NCI-H345 treated with DMSO at 0.1 percent for 48 hours (cell line): ENCODE measurements at regions not wholly inside any gene's neighbourhood (a gene's known extent, or its start where the extent isn't known, plus 50 kb on each side); places are given as distances from the start of the nearest gene placed in this dataset.
"Not testable (repeated sequence)": the region's sequence is repeated elsewhere in the genome, so short reads cannot be mapped to it uniquely, and the experiment has no call there.

Source experiments
- DNase-seq: peaks from one replicate; lab custom pipeline; 2025; ENCODE audit not compliant: unreplicated experiment; lab: John Stamatoyannopoulos, UW

GRCh38 chr6:27854421-27854820 lies 57.8 kb downstream of the OR2B2 start:
- no peak for DNase-seq

- DNase-seq, result no peak
These were observed 60.8 kb downstream of the OR2B2 start for GRCh38 chr6:27851440-27851839.

- not testable (repeated sequence) for DNase-seq
These were observed 63.2 kb downstream of the OR2B2 start for GRCh38 chr6:27849001-27849400.

- DNase-seq, result no peak
These were observed 64.5 kb downstream of the OR2B2 start for GRCh38 chr6:27847706-27848105.

- no peak for DNase-seq
These were observed 71.6 kb downstream of the OR2B2 start for GRCh38 chr6:27840572-27840971.

- no peak for DNase-seq
These were observed 72.3 kb downstream of the OR2B2 start for GRCh38 chr6:27839626-27840475.

GRCh38 chr6:27838945-27839625 lies 73.1 kb downstream of the OR2B2 start:
- peak; percentile 11 for DNase-seq

- DNase-seq, result peak; percentile 99
These were observed 73.9 kb downstream of the OR2B2 start for GRCh38 chr6:27838058-27838944.

- DNase-seq, result peak; percentile 76
These were observed 74.6 kb downstream of the OR2B2 start for GRCh38 chr6:27837625-27838057.

GRCh38 chr6:27836783-27837624 lies 75.2 kb downstream of the OR2B2 start:
- peak; percentile 88 for DNase-seq

GRCh38 chr6:27836141-27836782 lies 75.9 kb downstream of the OR2B2 start:
- no peak for DNase-seq

- no peak for DNase-seq
These were observed 77.2 kb downstream of the OR2B2 start for GRCh38 chr6:27834879-27835549.

- DNase-seq, result no peak
These were observed 77.8 kb downstream of the OR2B2 start for GRCh38 chr6:27834384-27834783.

GRCh38 chr6:27831434-27832081 lies 80.6 kb downstream of the OR2B2 start:
- DNase-seq, result peak; percentile 12

- not testable (repeated sequence) for DNase-seq
These were observed 81.4 kb downstream of the OR2B2 start for GRCh38 chr6:27830600-27831433.

- no peak for DNase-seq
These were observed 82.0 kb downstream of the OR2B2 start for GRCh38 chr6:27830212-27830599.

- no peak for DNase-seq
These were observed 82.6 kb downstream of the OR2B2 start for GRCh38 chr6:27829453-27830211.
